Gastroesophageal sphincter (tissue), 3 donors: ENCODE measurements at regions not wholly inside any gene's neighbourhood (a gene's known extent, or its start where the extent isn't known, plus 50 kb on each side); places are given as distances from the start of the nearest gene placed in this dataset.

Experiments
- POLR2A ChIP-seq, 2 donors: fragments of 450-650 bp; IDR thresholded peaks; one replicate each; pipeline ENCODE4 v1.6.1; 2017; ENCODE audit warnings: antibody characterized with exemption in 2 of 2, mild to moderate bottlenecking in 2 of 2, moderate library complexity in 1 of 2
- POLR2AphosphoS5 ChIP-seq: sonication (generic); formaldehyde crosslinking; IDR thresholded peaks from one replicate; pipeline ENCODE4 v1.6.1; 2017; ENCODE audit warnings: antibody characterized with exemption
- TF ChIP-seq, protein P1 (sequence below), 4 experiments: fragments of 200-600 bp in 2 of 4; fragments of 450-650 bp in 2 of 4; sonication (generic) in 1 of 4; IDR thresholded peaks; one replicate each; pipeline ENCODE4 v1.5.1; 2017 to 2019; ENCODE audit warnings: antibody characterized with exemption in 4 of 4, mild to moderate bottlenecking in 2 of 4, moderate library complexity in 2 of 4

DNA sequence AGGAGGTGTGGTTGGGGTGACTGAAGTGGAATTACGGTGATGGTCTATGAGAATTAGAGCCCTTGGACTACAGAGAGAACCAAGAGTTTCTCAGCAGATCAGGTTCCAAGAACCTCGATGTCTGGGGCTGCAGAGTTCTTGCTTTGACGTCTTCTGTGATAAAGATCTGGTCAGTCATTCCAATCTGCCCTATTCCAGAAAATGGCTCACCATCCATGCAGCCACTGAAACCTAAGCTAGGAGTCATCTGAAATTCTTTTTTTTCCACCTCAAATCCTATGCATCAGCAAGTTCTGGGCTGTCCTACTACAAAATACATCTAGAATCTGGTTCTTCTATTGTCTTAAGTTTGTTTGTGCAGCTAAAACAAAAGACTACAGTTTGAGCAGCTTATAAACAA, 254.4 kb upstream of the PGRMC2 start:
- TF ChIP-seq, protein P1, sequence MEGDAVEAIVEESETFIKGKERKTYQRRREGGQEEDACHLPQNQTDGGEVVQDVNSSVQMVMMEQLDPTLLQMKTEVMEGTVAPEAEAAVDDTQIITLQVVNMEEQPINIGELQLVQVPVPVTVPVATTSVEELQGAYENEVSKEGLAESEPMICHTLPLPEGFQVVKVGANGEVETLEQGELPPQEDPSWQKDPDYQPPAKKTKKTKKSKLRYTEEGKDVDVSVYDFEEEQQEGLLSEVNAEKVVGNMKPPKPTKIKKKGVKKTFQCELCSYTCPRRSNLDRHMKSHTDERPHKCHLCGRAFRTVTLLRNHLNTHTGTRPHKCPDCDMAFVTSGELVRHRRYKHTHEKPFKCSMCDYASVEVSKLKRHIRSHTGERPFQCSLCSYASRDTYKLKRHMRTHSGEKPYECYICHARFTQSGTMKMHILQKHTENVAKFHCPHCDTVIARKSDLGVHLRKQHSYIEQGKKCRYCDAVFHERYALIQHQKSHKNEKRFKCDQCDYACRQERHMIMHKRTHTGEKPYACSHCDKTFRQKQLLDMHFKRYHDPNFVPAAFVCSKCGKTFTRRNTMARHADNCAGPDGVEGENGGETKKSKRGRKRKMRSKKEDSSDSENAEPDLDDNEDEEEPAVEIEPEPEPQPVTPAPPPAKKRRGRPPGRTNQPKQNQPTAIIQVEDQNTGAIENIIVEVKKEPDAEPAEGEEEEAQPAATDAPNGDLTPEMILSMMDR (IDR thresholded peaks at IDR 0.05), result no peak
- TF ChIP-seq POLR2A (IDR thresholded peaks at IDR 0.05) (no peak), POLR2AphosphoS5 (no peak)
